Neuronal stem cell (in vitro differentiated cells): ENCODE measurements at regions not wholly inside any gene's neighbourhood (a gene's known extent, or its start where the extent isn't known, plus 50 kb on each side); places are given as distances from the start of the nearest gene placed in this dataset.
"Not testable (repeated sequence)": the region's sequence is repeated elsewhere in the genome, so short reads cannot be mapped to it uniquely, and the experiment has no call there.

Experiments used
- DNase-seq: peaks from one replicate; pipeline ENCODE4 v3.0.0-alpha.2; 2013; ENCODE audit warnings: low spot score
- H2AFZ ChIP-seq: one replicate; pipeline ENCODE4 v1.6.1; 2013; ENCODE audit warnings: mild to moderate bottlenecking, low read length, inconsistent platforms
- H2AK5ac ChIP-seq: 2 replicates; pipeline ENCODE4 v1.6.1; 2013; ENCODE audit warnings: low read depth, mild to moderate bottlenecking, inconsistent platforms, low read length, moderate library complexity, mixed read lengths
- H2BK120ac ChIP-seq: 2 replicates; pipeline ENCODE4 v1.6.1; 2013; ENCODE audit warnings: low read depth, mild to moderate bottlenecking, inconsistent platforms, low read length, moderate library complexity, mixed read lengths
- H2BK12ac ChIP-seq: one replicate; pipeline ENCODE4 v1.6.1; 2013; ENCODE audit warnings: low read length, inconsistent platforms
- H2BK15ac ChIP-seq: 2 replicates; pipeline ENCODE4 v1.6.1; 2013; ENCODE audit warnings: mild to moderate bottlenecking, low read length, inconsistent platforms, mixed read lengths
- H2BK5ac ChIP-seq: one replicate; pipeline ENCODE4 v1.6.1; 2013; ENCODE audit warnings: inconsistent platforms, mild to moderate bottlenecking, low read length, moderate library complexity
- H3K14ac ChIP-seq: one replicate; pipeline ENCODE4 v1.6.1; 2013; ENCODE audit warnings: low read length, inconsistent platforms
- H3K18ac ChIP-seq: 2 replicates; pipeline ENCODE4 v1.6.1; 2013; ENCODE audit warnings: low read length, inconsistent platforms
- H3K23ac ChIP-seq: 2 replicates; pipeline ENCODE4 v1.6.1; 2013; ENCODE audit warnings: low read depth, mild to moderate bottlenecking, mixed read lengths, low read length, inconsistent platforms; ENCODE audit not compliant: poor library complexity
- H3K27ac ChIP-seq: replicated peaks from 3 replicates; pipeline ENCODE4 v1.5.1; 2013; ENCODE audit warnings: low read length, inconsistent platforms
- H3K27me3 ChIP-seq, 3 experiments: 2 replicates each; pipeline ENCODE4 v1.6.1; 2013; ENCODE audit warnings: low read length in 3 of 3, mild to moderate bottlenecking in 2 of 3, inconsistent platforms in 1 of 3, low read depth in 1 of 3, mixed read lengths in 1 of 3, moderate library complexity in 1 of 3; ENCODE audit not compliant: control insufficient read depth in 3 of 3, insufficient read depth in 3 of 3
- H3K36me3 ChIP-seq, 2 donors: replicated peaks in 1 of 2; 2 replicates each; pipeline ENCODE4 v1.6.1; 2013; ENCODE audit warnings: low read length in 2 of 2; ENCODE audit not compliant: control insufficient read depth in 2 of 2, insufficient read depth in 2 of 2
- H3K4ac ChIP-seq: 2 replicates; pipeline ENCODE4 v1.6.1; 2013; ENCODE audit warnings: inconsistent platforms, mild to moderate bottlenecking, low read length, moderate library complexity
- H3K4me1 ChIP-seq, 2 donors: 1 replicate in 1 of 2; 2 replicates in 1 of 2; pipeline ENCODE4 v1.6.1; 2013; ENCODE audit warnings: low read length in 2 of 2, low read depth in 1 of 2; ENCODE audit not compliant: control insufficient read depth in 2 of 2, insufficient read depth in 1 of 2
- H3K4me2 ChIP-seq: one replicate; pipeline ENCODE4 v1.6.1; 2013; ENCODE audit warnings: mild to moderate bottlenecking, low read length, inconsistent platforms; ENCODE audit not compliant: insufficient read depth, poor library complexity, severe bottlenecking
- H3K4me3 ChIP-seq, 2 donors: 2 replicates each; pipeline ENCODE4 v1.5.1; 2013; ENCODE audit warnings: low read length in 2 of 2, mild to moderate bottlenecking in 2 of 2, inconsistent platforms in 1 of 2, moderate library complexity in 1 of 2
- H3K79me1 ChIP-seq: one replicate; pipeline ENCODE4 v1.6.1; 2013; ENCODE audit warnings: low read depth, mild to moderate bottlenecking, inconsistent platforms, low read length, moderate library complexity
- H3K9ac ChIP-seq: one replicate; pipeline ENCODE4 v1.6.1; 2013; ENCODE audit warnings: mild to moderate bottlenecking, low read depth, low read length, inconsistent platforms; ENCODE audit not compliant: poor library complexity
- H3K9me3 ChIP-seq, 2 donors: replicated peaks in 1 of 2; 2 replicates each; pipeline versions ENCODE3 to v1.6.1; 2013; ENCODE audit warnings: low read length in 2 of 2, mild to moderate bottlenecking in 2 of 2, inconsistent platforms in 1 of 2, low read depth in 1 of 2, mixed read lengths in 1 of 2, moderate library complexity in 1 of 2; ENCODE audit not compliant: control insufficient read depth in 2 of 2, insufficient read depth in 1 of 2
- H4K8ac ChIP-seq: one replicate; pipeline ENCODE4 v1.6.1; 2013; ENCODE audit warnings: low read depth, mild to moderate bottlenecking, inconsistent platforms, low read length, moderate library complexity
- H4K91ac ChIP-seq: one replicate; pipeline ENCODE4 v1.6.1; 2013; ENCODE audit warnings: low read length, low read depth, mild to moderate bottlenecking, inconsistent platforms; ENCODE audit not compliant: poor library complexity
- WGBS, 2 donors: extraction: QIAGEN DNeasy Blood & Tissue Kit; methylation state at CpG; one replicate each; pipeline ENCODE4 v1.1.7; 2013; ENCODE audit warnings: missing lambda C conversion rate in 2 of 2, mixed read lengths in 1 of 2; ENCODE audit not compliant: insufficient read length in 2 of 2, insufficient replicate concordance in 1 of 2; ENCODE audit errors: extremely low coverage in 2 of 2; 5-methylcytosine and 5-hydroxymethylcytosine counted together

DNA sequence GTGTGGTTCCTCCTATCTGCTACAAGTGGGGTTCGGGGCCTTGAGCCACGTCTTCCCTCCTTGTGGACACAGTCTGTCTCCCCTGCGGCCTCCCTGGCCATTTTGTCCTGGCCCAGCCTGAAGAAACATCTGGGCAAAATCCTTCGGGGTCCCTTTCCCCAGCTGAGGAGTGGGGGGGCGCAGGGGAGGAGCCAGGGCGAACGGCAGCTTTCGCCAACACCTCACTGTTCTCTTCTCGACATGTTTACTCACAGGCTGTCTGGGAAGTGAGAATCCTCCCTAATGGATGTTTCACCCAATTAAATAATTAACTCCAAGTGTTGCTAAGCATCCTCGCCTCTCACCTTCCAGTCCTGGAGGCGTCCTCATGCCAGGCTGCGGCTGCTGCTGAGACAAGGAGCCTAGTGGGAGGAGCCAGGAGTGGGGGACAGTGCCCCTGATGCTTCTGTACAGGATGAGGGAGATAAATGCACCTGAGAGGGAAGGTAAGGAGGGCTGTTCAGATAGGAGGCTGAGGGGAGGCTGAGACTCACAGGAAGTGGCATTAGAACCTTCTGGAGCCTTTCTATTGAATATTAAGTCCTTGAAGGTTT, 72.4 kb upstream of the PLGLB1 start:
- H2BK5ac ChIP-seq, H3K36me3 ChIP-seq, H3K9me3 ChIP-seq, H3K23ac ChIP-seq, H3K4me1 ChIP-seq, H2BK12ac ChIP-seq, H3K4ac ChIP-seq, H2BK15ac ChIP-seq, H3K4me3 ChIP-seq, H3K18ac ChIP-seq, H3K9ac ChIP-seq, H3K27ac ChIP-seq, H4K8ac ChIP-seq, H3K4me2 ChIP-seq, H3K79me1 ChIP-seq, H3K14ac ChIP-seq, H2BK120ac ChIP-seq, H4K91ac ChIP-seq, DNase-seq, H2AFZ ChIP-seq, H3K27me3 ChIP-seq, H2AK5ac ChIP-seq: not testable (repeated sequence)
- WGBS, 2 donors, result no CpG with 5 or more reads among the region's 12 CpGs

DNA sequence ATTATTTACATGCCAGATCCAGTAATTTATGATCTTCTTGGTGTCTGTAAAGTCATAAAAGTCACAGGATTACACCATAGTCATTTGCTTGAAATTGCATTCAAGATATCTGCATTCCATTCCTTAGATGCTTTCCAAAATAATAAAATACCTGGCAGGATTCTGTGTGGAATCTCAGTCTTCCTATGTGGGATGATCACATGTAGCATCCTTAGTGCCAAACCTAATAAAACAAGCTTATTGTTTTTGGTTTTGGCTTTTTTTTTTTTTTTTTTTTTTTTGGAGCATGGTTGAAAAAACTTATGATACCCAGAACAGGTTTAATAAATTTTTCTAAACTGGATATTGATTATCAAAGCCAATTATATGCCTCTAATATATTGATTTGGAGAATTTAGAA, 74.2 kb upstream of the PLGLB1 start:
- H3K4me3 ChIP-seq, result not testable (repeated sequence)

DNA sequence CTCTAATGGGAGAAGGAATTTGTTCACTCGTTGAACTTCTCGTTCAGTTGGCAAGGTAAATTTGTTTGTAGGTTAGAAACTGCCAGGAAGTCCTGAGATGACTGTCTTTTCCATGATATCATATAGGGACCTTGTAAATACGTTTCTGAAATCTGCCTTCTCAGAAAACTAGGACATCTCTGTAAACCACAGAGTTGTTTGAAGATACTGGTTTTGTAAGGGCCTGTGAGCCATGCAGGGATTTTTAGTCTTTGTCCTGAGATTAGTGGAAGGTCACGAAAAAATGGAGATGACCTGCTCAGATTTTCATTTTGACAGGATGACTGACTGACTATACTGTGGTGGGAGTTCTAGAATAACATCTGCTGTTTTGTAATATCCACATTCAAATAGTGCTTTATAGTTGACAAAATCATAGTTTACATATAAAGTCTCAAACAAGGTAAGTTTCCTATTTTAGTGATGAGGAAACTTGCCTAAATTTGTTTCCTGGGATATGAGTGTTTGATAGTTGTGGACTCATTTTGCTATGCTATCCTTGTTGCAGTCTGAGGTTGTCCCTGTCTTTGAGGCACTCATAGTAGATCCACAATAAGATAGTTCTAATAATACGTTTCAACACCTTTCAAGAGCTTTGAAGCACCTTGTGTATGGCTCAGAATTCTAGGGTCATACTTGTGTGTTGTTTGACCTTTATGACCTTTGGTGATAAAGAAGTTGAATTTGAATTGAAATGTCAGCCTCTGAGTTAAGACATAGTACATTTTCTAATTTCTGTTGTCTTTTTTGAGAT, 107.3 kb upstream of the PLGLB1 start:
- not testable (repeated sequence) for H4K91ac ChIP-seq, H3K36me3 ChIP-seq, H3K4me2 ChIP-seq, H2AFZ ChIP-seq, H3K23ac ChIP-seq, H3K14ac ChIP-seq, H3K9me3 ChIP-seq, H4K8ac ChIP-seq, H3K4me1 ChIP-seq, H2BK120ac ChIP-seq, H2BK15ac ChIP-seq, H2BK12ac ChIP-seq, H2BK5ac ChIP-seq, H3K79me1 ChIP-seq, H3K27me3 ChIP-seq, H3K4me3 ChIP-seq, H3K9ac ChIP-seq, H3K18ac ChIP-seq, DNase-seq, H2AK5ac ChIP-seq, H3K27ac ChIP-seq, H3K4ac ChIP-seq
- WGBS, 2 donors, result no CpG with 5 or more reads among the region's 5 CpGs

More for the DNA sequence above, 74.2 kb upstream of the PLGLB1 start:
- H4K8ac ChIP-seq, H3K23ac ChIP-seq, H3K14ac ChIP-seq, H3K79me1 ChIP-seq, H2AK5ac ChIP-seq, H2AFZ ChIP-seq, H3K36me3 ChIP-seq, H3K18ac ChIP-seq, H2BK15ac ChIP-seq, H3K27ac ChIP-seq, H3K27me3 ChIP-seq, H2BK120ac ChIP-seq, H3K4me1 ChIP-seq, H2BK5ac ChIP-seq, DNase-seq, H3K4ac ChIP-seq, H4K91ac ChIP-seq, H3K9ac ChIP-seq, H3K9me3 ChIP-seq, H2BK12ac ChIP-seq, H3K4me2 ChIP-seq: not testable (repeated sequence)

DNA sequence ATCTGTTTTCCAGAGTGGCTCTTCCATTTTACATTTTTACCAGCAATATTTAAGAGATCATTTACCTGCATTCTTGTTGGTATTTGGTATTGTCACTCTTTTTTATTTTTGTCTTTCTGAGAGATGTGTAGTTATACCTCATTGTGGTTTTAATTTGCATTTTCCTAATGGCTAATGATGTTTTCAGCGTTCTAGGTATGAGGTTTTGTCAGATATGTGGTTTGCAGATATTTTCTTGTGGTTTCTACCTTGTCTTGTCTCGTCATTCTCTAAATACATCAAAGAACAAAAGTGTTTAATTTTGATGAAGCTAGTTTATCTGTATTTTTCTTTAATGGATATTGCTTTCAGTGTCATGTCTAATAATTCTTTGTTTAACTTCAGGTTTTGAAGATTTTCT, 110.9 kb upstream of the PLGLB1 start:
- H3K79me1 ChIP-seq, H3K27ac ChIP-seq, H3K4me2 ChIP-seq, H3K23ac ChIP-seq, H2BK5ac ChIP-seq, H3K4ac ChIP-seq, DNase-seq, H4K8ac ChIP-seq, H3K4me1 ChIP-seq, H2AFZ ChIP-seq, H3K4me3 ChIP-seq, H3K9ac ChIP-seq, H2BK15ac ChIP-seq, H3K18ac ChIP-seq, H2BK12ac ChIP-seq, H3K36me3 ChIP-seq, H3K9me3 ChIP-seq, H3K27me3 ChIP-seq, H4K91ac ChIP-seq, H3K14ac ChIP-seq, H2BK120ac ChIP-seq, H2AK5ac ChIP-seq: not testable (repeated sequence)
- no CpG with 5 or more reads among the region's 2 CpGs for WGBS, 2 donors
